ENCODE measurements at regions not wholly inside any gene's neighbourhood (a gene's known extent, or its start where the extent isn't known, plus 50 kb on each side); places are given as distances from the start of the nearest gene placed in this dataset.

GRCh38 chr22:49363526-49364230 is 464.0 kb downstream of the BRD1 start:
- no peaks in the 10 kb centered on the region for H3K9me2 ChIP-seq (replicated peaks; ENCODE audit: low read length)
- H3K79me2 ChIP-seq (ENCODE audit: low read length) = no peaks in the 10 kb centered on the region
- TF ChIP-seq EZH2phosphoT487 (IDR thresholded peaks at IDR 0.05; ENCODE audit: borderline replicate concordance, low read length) (no peak), CTCF (conservative IDR thresholded peaks at IDR 0.05; ENCODE audit: low read depth, low read length) (no peak), EZH2 (IDR thresholded peaks at IDR 0.05; ENCODE audit: low read length, unreplicated experiment) (no peak)
- POLR2A ChIA-PET (ENCODE audit: unreplicated experiment) = no interaction called here
- H2AFZ ChIP-seq (ENCODE audit: low read length) = no peak overlapping the region
- peaks cover 37% of the 10 kb centered on the region for H3K27me3 ChIP-seq (ENCODE audit: low read length)
- intact Hi-C loops (cut with micrococcal nuclease) = no loop called here
- H3K4me1 ChIP-seq (ENCODE audit: insufficient read depth, low read length) = no peaks in the 10 kb centered on the region
- no peak for DNase-seq
- no peaks in the 10 kb centered on the region for H3K36me3 ChIP-seq (ENCODE audit: low read depth, low read length)
- no peak overlapping the region for H3K9ac ChIP-seq (ENCODE audit: low read length)
- no peak for ATAC-seq
- H3K27ac ChIP-seq (ENCODE audit: low read length) = no peak overlapping the region
- BruUV-seq (replicated peaks) = no TSS peak
- no peaks in the 10 kb centered on the region for H3K9me3 ChIP-seq (ENCODE audit: low read length)
- H3K4me2 ChIP-seq (ENCODE audit: low read length) = no peak overlapping the region
- no peaks in the 10 kb centered on the region for H4K20me1 ChIP-seq (ENCODE audit: low read length)
- H3K4me3 ChIP-seq (ENCODE audit: low read length) = no peak overlapping the region
- no peaks in the 10 kb centered on the region for H3F3A ChIP-seq (ENCODE audit: low read length, unreplicated experiment)
- CTCF ChIA-PET = no interaction called here

DNA sequence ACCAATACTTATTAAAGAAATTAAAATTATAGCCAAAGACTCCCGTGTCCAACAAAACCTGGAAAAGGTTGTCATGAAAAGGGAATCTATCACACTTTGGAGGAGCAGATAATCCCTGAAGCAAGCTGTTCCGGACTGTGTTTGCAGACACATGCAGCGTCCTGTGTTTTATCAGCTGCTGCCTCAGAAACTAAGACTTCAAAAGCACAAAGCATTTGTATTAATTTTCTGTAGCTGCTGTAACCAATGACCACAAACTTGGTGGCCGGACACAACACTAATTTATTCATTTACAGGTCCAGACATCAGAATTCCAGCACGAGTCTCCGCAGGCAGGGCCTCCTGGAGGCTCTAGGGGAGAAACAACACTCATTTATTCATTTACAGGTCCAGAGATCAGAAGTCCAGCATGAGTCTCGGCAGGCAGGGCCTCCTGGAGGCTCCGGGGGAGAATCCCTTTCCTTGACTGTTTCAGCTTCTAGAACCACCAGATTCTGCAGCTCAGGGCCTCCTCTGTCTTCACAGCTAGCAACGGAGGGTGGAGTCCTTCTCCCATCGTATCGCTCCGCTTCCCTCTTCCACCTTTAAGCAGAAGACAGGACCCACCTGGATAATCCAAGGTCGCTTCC is 465.3 kb downstream of the BRD1 start:
- POLR2A ChIA-PET (ENCODE audit: unreplicated experiment) = no interaction called here
- peaks cover 43% of the 10 kb centered on the region for H3K27me3 ChIP-seq (ENCODE audit: low read length)
- TF ChIP-seq EZH2phosphoT487 (IDR thresholded peaks at IDR 0.05; ENCODE audit: borderline replicate concordance, low read length) = no peak
- no peak for TF ChIP-seq CTCF (conservative IDR thresholded peaks at IDR 0.05; ENCODE audit: low read depth, low read length)
- no peak for TF ChIP-seq EZH2 (IDR thresholded peaks at IDR 0.05; ENCODE audit: low read length, unreplicated experiment)
- H2AFZ ChIP-seq (ENCODE audit: low read length) = no peak overlapping the region
- no peaks in the 10 kb centered on the region for H3K4me1 ChIP-seq (ENCODE audit: insufficient read depth, low read length)
- no peaks in the 10 kb centered on the region for H4K20me1 ChIP-seq (ENCODE audit: low read length)
- no peak for DNase-seq
- no peaks in the 10 kb centered on the region for H3F3A ChIP-seq (ENCODE audit: low read length, unreplicated experiment)
- ATAC-seq = no peak
- H3K9ac ChIP-seq (ENCODE audit: low read length) = no peak overlapping the region
- H3K4me3 ChIP-seq (ENCODE audit: low read length) = no peak overlapping the region
- H3K9me2 ChIP-seq (replicated peaks; ENCODE audit: low read length) = no peaks in the 10 kb centered on the region
- H3K4me2 ChIP-seq (ENCODE audit: low read length) = no peak overlapping the region
- no peaks in the 10 kb centered on the region for H3K9me3 ChIP-seq (ENCODE audit: low read length)
- no peaks in the 10 kb centered on the region for H3K79me2 ChIP-seq (ENCODE audit: low read length)
- no peak overlapping the region for H3K27ac ChIP-seq (ENCODE audit: low read length)
- intact Hi-C loops (cut with micrococcal nuclease) = no loop called here
- no TSS peak for BruUV-seq (replicated peaks)
- no peaks in the 10 kb centered on the region for H3K36me3 ChIP-seq (ENCODE audit: low read depth, low read length)
- CTCF ChIA-PET = no interaction called here

- intact Hi-C loops (cut with micrococcal nuclease) = no loop called here
- Histone ChIP-seq H3K27me3 (ENCODE audit: low read length) (peaks cover 52% of the 10 kb centered on the region), H3K9ac (ENCODE audit: low read length) (no peak overlapping the region), H4K20me1 (ENCODE audit: low read length) (no peaks in the 10 kb centered on the region), H3F3A (ENCODE audit: low read length, unreplicated experiment) (no peaks in the 10 kb centered on the region), H3K4me1 (ENCODE audit: insufficient read depth, low read length) (no peaks in the 10 kb centered on the region), H3K4me3 (ENCODE audit: low read length) (no peak overlapping the region), H3K27ac (ENCODE audit: low read length) (no peak overlapping the region), H3K79me2 (ENCODE audit: low read length) (no peaks in the 10 kb centered on the region), H3K9me2 (replicated peaks; ENCODE audit: low read length) (no peaks in the 10 kb centered on the region), H3K36me3 (ENCODE audit: low read depth, low read length) (no peaks in the 10 kb centered on the region), H2AFZ (ENCODE audit: low read length) (no peak overlapping the region), H3K4me2 (ENCODE audit: low read length) (no peak overlapping the region), H3K9me3 (ENCODE audit: low read length) (no peaks in the 10 kb centered on the region)
- BruUV-seq (replicated peaks) = no TSS peak
- POLR2A ChIA-PET (ENCODE audit: unreplicated experiment) = no interaction called here
- TF ChIP-seq EZH2phosphoT487 (IDR thresholded peaks at IDR 0.05; ENCODE audit: borderline replicate concordance, low read length) = no peak
- TF ChIP-seq CTCF (conservative IDR thresholded peaks at IDR 0.05; ENCODE audit: low read depth, low read length) = no peak
- TF ChIP-seq EZH2 (IDR thresholded peaks at IDR 0.05; ENCODE audit: low read length, unreplicated experiment) = no peak
- DNase-seq (no peak), ATAC-seq (no peak)
- CTCF ChIA-PET = no interaction called here
Measured at GRCh38 chr22:49361164-49361563, 466.5 kb downstream of the BRD1 start.

Measured in PC-3 (cell line).